ENCODE measurements at regions not wholly inside any gene's neighbourhood (a gene's known extent, or its start where the extent isn't known, plus 50 kb on each side); places are given as distances from the start of the nearest gene placed in this dataset.
"Not testable (repeated sequence)": the region's sequence is repeated elsewhere in the genome, so short reads cannot be mapped to it uniquely, and the experiment has no call there.

GRCh38 chr2:111291566-111291965 lies 170.9 kb downstream of the BCL2L11 start:
- not testable (repeated sequence) for DNase-seq

GRCh38 chr2:111292232-111292968 lies 171.7 kb downstream of the BCL2L11 start:
- DNase-seq, result not testable (repeated sequence)

- DNase-seq, result not testable (repeated sequence)
These were observed 174.0 kb downstream of the BCL2L11 start for GRCh38 chr2:111294699-111295098.

- not testable (repeated sequence) for DNase-seq
These were observed 175.5 kb downstream of the BCL2L11 start for GRCh38 chr2:111296122-111296804.

GRCh38 chr2:111297128-111297527 lies 176.4 kb downstream of the BCL2L11 start:
- not testable (repeated sequence) for DNase-seq

- not testable (repeated sequence) for DNase-seq
These were observed 178.2 kb downstream of the BCL2L11 start for GRCh38 chr2:111298927-111299326.

- not testable (repeated sequence) for DNase-seq
These were observed 178.9 kb downstream of the BCL2L11 start for GRCh38 chr2:111299635-111300034.

GRCh38 chr2:111301677-111302076 lies 181.0 kb downstream of the BCL2L11 start:
- DNase-seq, result not testable (repeated sequence)

- DNase-seq, result not testable (repeated sequence)
These were observed 181.9 kb downstream of the BCL2L11 start for GRCh38 chr2:111302397-111303218.

- not testable (repeated sequence) for DNase-seq
These were observed 186.6 kb downstream of the BCL2L11 start for GRCh38 chr2:111307302-111307701.

- DNase-seq, result not testable (repeated sequence)
These were observed 188.7 kb downstream of the BCL2L11 start for GRCh38 chr2:111309231-111310075.

- DNase-seq, result not testable (repeated sequence)
These were observed 189.7 kb downstream of the BCL2L11 start for GRCh38 chr2:111310395-111310794.

- DNase-seq, result not testable (repeated sequence)
These were observed 190.9 kb downstream of the BCL2L11 start for GRCh38 chr2:111311568-111311967.

GRCh38 chr2:111312897-111313607 lies 192.3 kb downstream of the BCL2L11 start:
- DNase-seq, result peak; percentile 46

GRCh38 chr2:111313711-111314110 lies 193.0 kb downstream of the BCL2L11 start:
- DNase-seq, result not testable (repeated sequence)

- DNase-seq, result not testable (repeated sequence)
These were observed 194.6 kb downstream of the BCL2L11 start for GRCh38 chr2:111315188-111315917.

- DNase-seq, result not testable (repeated sequence)
These were observed 195.6 kb downstream of the BCL2L11 start for GRCh38 chr2:111316221-111316741.

GRCh38 chr2:111316881-111317549 lies 196.3 kb downstream of the BCL2L11 start:
- DNase-seq, result not testable (repeated sequence)

GRCh38 chr2:111319552-111319951 lies 198.8 kb downstream of the BCL2L11 start:
- DNase-seq, result not testable (repeated sequence)

GRCh38 chr2:111320264-111320663 lies 199.6 kb downstream of the BCL2L11 start:
- DNase-seq, result not testable (repeated sequence)
